Activated naive CD4-positive, alpha-beta T cell treated with Interleukin-2 at 50 U/mL for 16 hours (primary cell): ENCODE measurements at regions not wholly inside any gene's neighbourhood (a gene's known extent, or its start where the extent isn't known, plus 50 kb on each side); places are given as distances from the start of the nearest gene placed in this dataset.
"Not testable (repeated sequence)": the region's sequence is repeated elsewhere in the genome, so short reads cannot be mapped to it uniquely, and the experiment has no call there.

ENCODE experiments used
- DNase-seq: peaks from one replicate; pipeline ENCODE4 v3.0.0-alpha.2; 2020

DNA sequence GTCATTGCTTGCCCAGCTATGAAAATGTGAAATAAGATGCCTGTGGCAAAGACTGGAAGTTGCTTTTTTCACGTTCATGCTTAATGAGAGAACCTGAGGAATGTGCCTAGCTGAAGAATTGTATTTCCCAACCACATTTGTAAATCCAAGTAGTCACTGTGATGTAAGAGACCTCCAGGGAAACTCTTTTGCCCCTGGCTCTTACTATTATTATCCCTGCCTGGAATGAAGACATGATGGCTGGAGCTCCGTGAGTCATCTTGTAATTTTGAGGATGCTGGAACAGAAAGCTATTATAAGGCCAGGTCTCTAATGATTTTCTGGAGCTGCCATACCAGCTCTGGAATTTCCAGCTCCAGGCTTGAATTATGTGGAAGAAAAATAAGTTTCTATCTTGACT lies 894.3 kb downstream of the DIAPH3 start:
- DNase-seq: no peak

- DNase-seq: no peak
These were observed 893.4 kb downstream of the DIAPH3 start for GRCh38 chr13:59270327-59270726.

DNA sequence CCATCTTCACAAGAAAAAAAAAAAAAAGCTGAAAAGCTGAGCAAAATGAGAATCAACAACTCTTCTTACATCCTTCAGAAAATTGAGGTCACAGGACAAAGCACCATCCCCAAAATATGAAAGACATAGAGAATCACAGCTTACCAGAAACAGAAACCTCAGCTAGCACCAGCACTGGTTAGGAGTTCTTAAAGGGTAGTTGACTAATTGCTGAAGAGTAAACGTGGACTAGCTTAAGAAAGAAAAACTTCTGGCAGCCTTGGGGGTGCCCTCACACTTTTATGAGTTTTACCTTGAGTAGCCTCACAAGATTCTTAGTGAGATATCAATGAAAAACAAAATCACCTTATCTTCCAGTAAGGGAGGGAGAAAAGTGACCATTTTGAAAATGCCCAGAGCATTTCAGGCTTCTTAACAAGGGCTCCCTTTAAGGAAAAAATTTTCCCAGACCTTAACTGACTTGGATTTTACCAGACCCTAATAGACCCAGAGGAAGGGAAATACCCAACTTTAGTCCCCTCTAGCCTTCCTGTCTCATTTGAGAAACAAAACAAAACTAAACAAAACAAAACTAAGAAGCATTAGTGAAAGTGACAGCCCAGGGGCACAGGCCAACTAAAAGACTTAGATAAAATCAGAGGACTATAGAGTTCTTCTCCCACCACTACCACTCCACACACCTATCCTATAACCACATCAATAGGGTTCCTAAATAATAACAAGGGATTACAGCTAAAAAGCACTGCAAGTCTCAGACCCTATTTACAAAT lies 888.6 kb downstream of the DIAPH3 start:
- no peak for DNase-seq

- no peak for DNase-seq
These were observed 887.3 kb downstream of the DIAPH3 start for GRCh38 chr13:59276436-59276835.

DNA sequence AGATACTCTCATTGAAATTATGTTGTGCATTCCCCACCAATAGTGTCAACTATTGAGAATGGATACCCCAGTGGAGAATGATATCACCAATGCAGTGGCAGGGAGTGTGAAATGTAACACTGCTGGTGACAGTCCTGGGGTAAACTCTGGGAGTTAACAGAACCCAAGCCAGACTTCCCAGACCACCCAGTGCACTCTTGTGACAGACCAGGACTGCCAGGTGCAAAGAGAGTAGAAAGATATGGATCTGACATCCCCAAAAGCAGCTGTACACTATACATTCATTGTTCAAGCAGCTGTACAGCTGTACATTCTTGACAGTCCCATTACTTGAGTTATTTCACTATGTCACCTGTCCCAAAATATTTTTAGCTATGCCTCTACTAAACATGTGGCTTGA lies 886.6 kb downstream of the DIAPH3 start:
- DNase-seq: no peak

DNA sequence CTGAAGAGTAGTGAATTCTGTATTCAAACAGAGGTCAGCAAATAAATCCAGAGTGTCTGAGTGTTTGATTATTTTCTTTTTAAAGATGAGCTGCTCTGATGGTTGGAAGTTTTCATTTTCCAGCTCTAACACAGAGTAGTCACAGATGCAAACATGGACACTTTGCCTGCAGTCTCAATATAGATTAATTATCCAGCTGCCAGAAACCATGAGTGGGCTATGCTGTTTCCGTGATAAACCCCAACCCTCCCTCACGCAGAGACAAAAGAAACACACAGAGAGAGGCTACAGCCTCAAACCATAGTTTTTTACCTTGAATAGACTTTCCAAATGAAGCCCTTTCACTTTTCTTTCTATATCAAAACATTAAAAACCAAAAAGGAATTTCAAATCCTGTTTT lies 884.7 kb downstream of the DIAPH3 start:
- no peak for DNase-seq

DNA sequence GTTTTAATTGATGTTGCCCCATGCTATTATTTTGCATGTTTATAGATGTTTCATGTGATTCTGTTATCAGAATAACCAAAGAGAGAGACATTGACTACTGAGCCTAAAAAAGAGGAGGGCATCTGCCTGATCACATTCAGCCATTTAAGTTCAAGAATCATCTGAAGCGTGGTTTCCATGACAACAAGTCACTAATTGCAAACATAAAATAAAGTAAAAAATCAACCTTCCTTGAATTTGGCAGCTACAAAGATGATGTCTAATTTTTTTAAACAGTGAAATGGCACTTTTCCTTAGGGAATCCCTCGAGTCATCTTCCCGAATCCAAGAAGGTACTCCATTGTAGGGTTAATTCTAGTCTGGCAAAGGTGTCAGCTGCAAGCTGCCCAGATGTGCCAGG lies 884.2 kb downstream of the DIAPH3 start:
- DNase-seq: no peak

GRCh38 chr13:59280297-59280696 lies 883.4 kb downstream of the DIAPH3 start:
- DNase-seq: no peak

DNA sequence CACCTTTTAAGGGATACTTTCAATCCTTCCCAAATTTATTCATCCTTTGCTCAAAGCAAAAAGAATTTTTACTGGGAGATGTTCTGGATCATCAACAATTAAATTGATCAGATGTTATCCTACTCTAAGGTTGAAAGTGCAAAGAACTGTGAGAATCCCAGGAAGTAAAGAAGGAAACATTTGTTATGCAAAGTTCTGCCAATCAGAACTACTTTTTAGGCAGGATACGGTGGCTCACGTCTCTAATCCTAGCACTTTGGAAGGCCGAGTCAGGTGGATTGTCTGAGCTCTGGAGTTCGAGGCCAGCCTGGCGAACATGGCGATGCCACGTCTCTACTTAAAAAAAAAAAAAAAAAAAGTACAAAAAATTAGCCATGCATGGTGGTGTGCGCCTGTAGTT lies 882.3 kb downstream of the DIAPH3 start:
- no peak for DNase-seq

DNA sequence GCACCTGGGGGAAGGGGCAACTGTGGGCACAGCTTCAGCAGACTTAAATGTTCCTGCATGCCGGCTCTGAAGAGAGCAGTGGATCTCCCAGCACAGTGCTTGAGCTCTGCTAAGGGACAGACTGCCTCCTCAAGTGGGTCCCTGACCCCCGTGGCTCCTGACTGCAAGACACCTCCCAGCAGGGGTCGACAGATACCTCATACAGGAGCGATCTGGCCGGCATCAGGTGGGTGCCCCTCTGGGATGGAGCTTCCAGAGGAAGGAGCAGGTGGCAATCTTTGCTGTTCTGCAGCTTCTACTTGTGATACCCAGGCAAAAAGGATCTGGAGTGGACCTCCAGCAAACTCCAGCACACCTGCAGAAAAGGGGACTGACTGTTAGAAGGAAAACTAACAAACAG lies 871.5 kb downstream of the DIAPH3 start:
- not testable (repeated sequence) for DNase-seq

- no peak for DNase-seq
These were observed 864.1 kb downstream of the DIAPH3 start for GRCh38 chr13:59299584-59299983.

DNA sequence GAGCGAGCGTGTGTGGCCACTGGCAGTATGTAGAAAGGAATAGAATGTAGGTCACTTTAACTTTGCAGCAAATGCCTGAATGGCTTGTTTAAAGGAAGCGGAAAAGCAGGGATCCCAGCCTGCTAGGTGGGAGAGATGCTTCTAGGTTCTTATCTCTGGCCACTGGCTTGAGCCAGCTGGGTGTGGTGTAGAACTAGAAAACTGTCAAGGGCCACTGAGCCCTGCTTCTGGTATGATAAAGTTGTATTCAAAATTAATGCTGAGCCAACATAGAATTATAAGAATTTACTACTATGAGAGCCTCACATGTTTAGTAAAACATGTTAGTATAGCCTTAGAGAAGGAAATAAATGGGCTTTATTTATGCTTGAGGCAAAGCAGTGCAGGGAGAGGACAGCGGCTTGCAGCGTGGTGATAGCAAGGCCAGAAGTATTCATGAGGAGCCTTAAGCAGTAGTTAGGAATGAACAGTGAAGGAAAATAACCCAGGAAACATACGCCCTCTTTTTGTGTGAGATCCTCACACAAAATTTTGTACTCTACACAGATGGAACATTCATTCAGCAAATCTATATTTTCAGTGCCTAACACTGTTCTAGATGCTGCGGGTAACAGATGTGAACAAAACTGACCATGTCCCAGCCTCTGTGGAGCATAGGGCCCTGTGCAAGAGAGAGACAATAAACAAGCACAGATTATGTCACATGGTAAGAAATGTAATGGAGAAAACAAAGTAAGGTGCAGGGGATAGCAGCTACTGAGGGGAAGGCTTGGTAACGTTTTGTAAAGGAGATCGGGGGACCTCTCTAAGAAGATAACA lies 863.2 kb downstream of the DIAPH3 start:
- no peak for DNase-seq

GRCh38 chr13:59301174-59301567 lies 862.6 kb downstream of the DIAPH3 start:
- no peak for DNase-seq

DNA sequence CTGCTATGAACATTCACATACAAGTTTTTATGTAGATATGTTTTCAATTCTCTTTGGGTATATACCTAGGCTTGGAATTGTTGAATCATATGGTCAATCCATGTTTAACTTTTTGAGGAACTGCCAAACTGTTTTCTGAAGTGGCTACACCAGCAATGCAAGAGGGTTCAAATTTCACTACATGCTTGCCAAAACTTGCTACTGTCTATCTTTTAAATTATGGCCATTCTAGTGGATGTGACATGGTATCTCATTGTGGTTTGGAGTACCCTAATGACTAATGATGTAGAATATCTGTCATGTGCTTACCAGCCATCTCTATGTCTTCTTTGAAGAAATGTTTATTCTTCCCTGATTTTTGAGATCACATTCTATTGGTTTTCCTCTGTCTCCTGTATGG lies 860.3 kb downstream of the DIAPH3 start:
- no peak for DNase-seq

DNA sequence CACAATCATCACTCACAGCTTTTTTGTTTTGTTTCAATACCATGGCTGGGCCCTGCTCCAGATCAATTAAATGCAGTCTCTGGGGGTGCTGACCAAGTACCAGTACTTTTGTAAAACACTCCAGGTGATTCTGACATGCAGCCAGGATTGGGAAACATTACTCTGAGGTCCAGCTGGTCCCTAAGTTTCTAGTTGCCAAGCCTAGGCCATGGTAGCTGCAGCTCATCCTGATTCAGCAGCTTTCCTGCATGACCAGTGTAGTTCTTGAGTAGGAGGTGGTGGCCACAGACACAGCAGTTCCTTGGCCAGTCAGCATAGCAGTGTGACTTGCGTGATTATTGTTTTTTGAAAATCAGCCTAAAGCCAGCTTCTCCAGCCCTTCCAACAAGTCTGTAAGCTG lies 859.1 kb downstream of the DIAPH3 start:
- no peak for DNase-seq

- no peak for DNase-seq
These were observed 857.8 kb downstream of the DIAPH3 start for GRCh38 chr13:59305896-59306295.

- no peak for DNase-seq
These were observed 851.0 kb downstream of the DIAPH3 start for GRCh38 chr13:59312776-59313175.

DNA sequence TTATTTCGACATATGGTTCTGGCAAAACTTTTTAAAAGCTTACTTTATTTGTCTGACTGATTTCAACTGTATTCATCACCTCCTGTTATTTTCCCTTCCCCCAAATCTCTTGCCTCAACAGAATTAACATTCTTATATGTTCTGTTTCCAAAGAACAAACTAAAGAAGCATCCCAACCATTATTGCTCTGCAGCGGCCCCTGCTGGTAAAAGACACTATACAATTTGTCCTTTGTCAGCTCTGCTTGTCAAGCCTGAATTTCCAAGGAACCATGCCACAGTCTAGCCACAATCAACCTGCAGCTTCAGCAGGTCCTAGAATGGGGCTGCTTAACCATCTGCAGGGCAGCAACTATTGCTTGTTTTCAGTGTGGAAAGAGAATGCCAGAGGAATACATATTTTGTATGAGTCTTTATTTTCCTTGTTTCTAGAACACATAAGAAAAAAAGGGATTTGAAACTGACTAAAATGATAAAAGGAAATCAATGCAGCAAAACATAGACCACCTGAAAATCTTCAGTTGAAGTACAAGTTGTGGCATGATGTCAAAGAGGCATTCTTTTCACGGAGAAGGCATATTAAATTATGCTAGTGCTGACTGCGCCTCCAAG lies 845.3 kb downstream of the DIAPH3 start:
- peak; percentile 47 for DNase-seq

- no peak for DNase-seq
These were observed 844.5 kb downstream of the DIAPH3 start for GRCh38 chr13:59319276-59319675.

DNA sequence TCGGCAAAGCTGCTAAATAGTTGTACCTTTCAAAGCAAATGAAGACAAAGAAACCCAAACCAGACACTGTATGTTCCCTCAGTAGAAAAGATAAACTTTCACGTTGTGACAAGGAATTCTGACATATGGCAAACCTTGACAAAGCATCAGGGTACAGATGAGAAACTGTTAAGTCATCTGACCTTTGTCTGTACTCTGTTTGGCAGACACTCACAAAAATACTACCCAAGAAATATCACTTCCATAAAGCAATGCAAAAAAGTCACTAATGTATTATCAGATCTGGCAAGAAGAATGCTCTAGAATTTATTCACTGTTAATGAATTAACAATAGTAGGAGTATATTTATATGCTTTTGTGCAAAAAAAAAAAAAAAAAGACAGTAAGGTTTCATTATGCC lies 843.7 kb downstream of the DIAPH3 start:
- no peak for DNase-seq

DNA sequence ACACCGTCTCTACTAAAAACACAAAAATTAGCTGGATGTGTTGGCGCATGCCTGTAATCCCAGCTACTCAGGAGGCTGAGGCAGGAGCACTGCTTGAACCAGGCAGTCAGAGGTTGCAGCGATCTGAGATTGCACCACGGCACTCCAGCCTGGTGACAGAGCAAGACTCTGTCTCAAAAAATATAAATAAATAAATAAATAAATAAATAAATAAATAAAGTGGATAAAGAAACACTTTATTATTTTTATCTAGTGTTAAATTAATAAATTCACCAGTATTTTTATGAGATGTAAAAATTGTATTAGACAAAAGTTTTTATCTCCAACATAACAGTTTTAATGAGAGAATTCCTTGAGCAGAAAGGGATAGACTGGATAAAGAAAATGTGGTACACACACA lies 839.3 kb downstream of the DIAPH3 start:
- not testable (repeated sequence) for DNase-seq

DNA sequence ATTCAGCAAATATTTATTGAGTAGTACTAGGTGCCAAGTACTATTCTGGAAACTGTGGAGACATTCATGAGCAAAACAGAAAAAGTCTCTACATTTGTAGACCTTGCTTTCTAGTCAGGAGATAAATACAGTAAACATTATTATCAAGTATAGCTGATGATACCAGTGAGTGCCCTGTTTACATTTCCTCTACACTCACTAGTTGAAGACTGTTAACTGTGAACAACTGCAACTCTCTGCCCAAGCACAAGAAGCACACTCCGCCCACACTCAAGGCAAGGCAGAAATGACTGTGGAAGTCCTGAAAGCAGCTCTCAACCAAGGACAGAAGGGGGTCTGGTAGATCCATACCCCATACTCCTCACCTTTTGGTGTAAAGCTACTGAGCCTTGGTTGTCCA lies 837.0 kb downstream of the DIAPH3 start:
- DNase-seq: no peak

- DNase-seq: no peak
These were observed 833.0 kb downstream of the DIAPH3 start for GRCh38 chr13:59330764-59331163.

DNA sequence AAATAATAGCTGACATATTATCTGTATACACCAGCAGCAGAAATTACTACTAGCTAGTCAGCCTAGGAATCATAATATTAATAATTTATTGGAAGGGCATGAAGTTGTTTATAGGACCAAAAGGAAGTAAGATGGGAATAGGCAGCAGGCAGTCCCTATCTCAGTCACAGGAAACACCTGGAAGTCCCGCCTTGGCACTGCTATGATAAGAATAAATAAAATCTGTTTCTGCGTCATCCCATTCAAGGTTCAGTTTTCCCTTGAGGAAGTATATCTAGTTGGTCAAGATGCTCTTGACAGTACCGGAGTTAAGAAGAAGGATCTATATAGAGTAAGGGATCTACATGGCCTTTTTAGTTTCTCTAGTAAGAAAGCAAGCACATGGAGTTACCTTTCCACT lies 830.8 kb downstream of the DIAPH3 start:
- DNase-seq: no peak
